HG03565 (cell line): ENCODE measurements at regions not wholly inside any gene's neighbourhood (a gene's known extent, or its start where the extent isn't known, plus 50 kb on each side); places are given as distances from the start of the nearest gene placed in this dataset.
"Not testable (repeated sequence)": the region's sequence is repeated elsewhere in the genome, so short reads cannot be mapped to it uniquely, and the experiment has no call there.

Source experiments
- ATAC-seq: cut with Tn5 transposase; IDR thresholded peaks from one replicate; pipeline ENCODE4 v1.9.1; 2021; ENCODE audit warnings: mild to moderate bottlenecking, moderate library complexity; ENCODE audit not compliant: unreplicated experiment

GRCh38 chr6:100103194-100103593 lies 109.2 kb upstream of the MCHR2 start:
- ATAC-seq = no peak

- ATAC-seq = no peak
These were observed 107.6 kb upstream of the MCHR2 start for GRCh38 chr6:100101644-100102043.

GRCh38 chr6:100100776-100101175 lies 106.8 kb upstream of the MCHR2 start:
- no peak for ATAC-seq

- ATAC-seq = no peak
These were observed 105.4 kb upstream of the MCHR2 start for GRCh38 chr6:100099189-100100074.

GRCh38 chr6:100096936-100097335 lies 102.9 kb upstream of the MCHR2 start:
- no peak for ATAC-seq

- ATAC-seq = no peak
These were observed 102.3 kb upstream of the MCHR2 start for GRCh38 chr6:100096341-100096740.

GRCh38 chr6:100093405-100093804 lies 99.4 kb upstream of the MCHR2 start:
- no peak for ATAC-seq

GRCh38 chr6:100088009-100088408 lies 94.0 kb upstream of the MCHR2 start:
- no peak for ATAC-seq

- ATAC-seq = no peak
These were observed 91.0 kb upstream of the MCHR2 start for GRCh38 chr6:100084991-100085364.

- no peak for ATAC-seq
These were observed 90.4 kb upstream of the MCHR2 start for GRCh38 chr6:100084316-100084990.

GRCh38 chr6:100078509-100078908 lies 84.5 kb upstream of the MCHR2 start:
- ATAC-seq = no peak

GRCh38 chr6:100065348-100065747 lies 71.3 kb upstream of the MCHR2 start:
- ATAC-seq = no peak

- no peak for ATAC-seq
These were observed 68.6 kb upstream of the MCHR2 start for GRCh38 chr6:100062621-100063020.

- no peak for ATAC-seq
These were observed 63.9 kb upstream of the MCHR2 start for GRCh38 chr6:100057941-100058340.

- no peak for ATAC-seq
These were observed 56.5 kb upstream of the MCHR2 start for GRCh38 chr6:100050550-100050949.

- ATAC-seq = not testable (repeated sequence)
These were observed 49.9 kb upstream of the MCHR2 start for GRCh38 chr6:100043961-100044360.
